Prostate gland (tissue), 2 donors: ENCODE measurements at regions not wholly inside any gene's neighbourhood (a gene's known extent, or its start where the extent isn't known, plus 50 kb on each side); places are given as distances from the start of the nearest gene placed in this dataset.

ENCODE experiments used
- DNase-seq: peaks from one replicate; pipeline ENCODE4 v3.0.0-alpha.2; 2019; ENCODE audit warnings: low spot score
- H3K27ac ChIP-seq, 2 donors: fragments of 200-600 bp; sonication (generic); 2 replicates each; pipeline ENCODE4 v1.5.1; 2017 to 2019
- H3K27me3 ChIP-seq: fragments of 200-600 bp; sonication (generic); replicated peaks from 2 replicates; pipeline ENCODE4 v1.5.1; 2019; ENCODE audit not compliant: insufficient read depth
- H3K36me3 ChIP-seq, 2 donors: fragments of 200-600 bp; sonication (generic); 1 replicate in 1 of 2; 2 replicates in 1 of 2; pipeline versions ENCODE4 v1.5.1 to v1.8.1; 2017 to 2019
- H3K4me1 ChIP-seq: fragments of 200-600 bp; sonication (generic); replicated peaks from 2 replicates; pipeline ENCODE4 v1.5.1; 2019
- H3K4me3 ChIP-seq, 2 donors: fragments of 200-600 bp; sonication (generic); 2 replicates each; pipeline ENCODE4 v1.5.1; 2017 to 2019
- H3K9me3 ChIP-seq: fragments of 200-600 bp; sonication (generic); 2 replicates; pipeline ENCODE4 v1.5.1; 2017
- CTCF ChIP-seq, 4 experiments: fragments of 200-600 bp in 2 of 4; fragments of 450-650 bp in 2 of 4; sonication (generic) in 2 of 4; IDR thresholded peaks; 1 replicate in 3 of 4; 2 replicates in 1 of 4; pipeline ENCODE4 v1.5.1; 2016 to 2019; ENCODE audit warnings: antibody characterized with exemption in 4 of 4, mild to moderate bottlenecking in 2 of 4, moderate library complexity in 2 of 4
- POLR2A ChIP-seq: fragments of 450-650 bp; IDR thresholded peaks from one replicate; pipeline ENCODE4 v1.6.1; 2016; ENCODE audit warnings: antibody characterized with exemption, mild to moderate bottlenecking
- POLR2AphosphoS5 ChIP-seq: sonication (generic); formaldehyde crosslinking; IDR thresholded peaks from one replicate; pipeline ENCODE4 v1.6.1; 2017; ENCODE audit warnings: antibody characterized with exemption
- WGBS: methylation state at CpG from one replicate; pipeline ENCODE4 v1.1.5; 2018; 5-methylcytosine and 5-hydroxymethylcytosine counted together
- intact Hi-C: fragments of 100-400 bp; cut with DNase I; formaldehyde crosslinking; loops from one replicate; pipeline ENCODE4 v1.14.2; 2022

- no peak overlapping the region for H3K27ac ChIP-seq
- H3K4me3 ChIP-seq: no peak overlapping the region
- H3K9me3 ChIP-seq: no peaks in the 10 kb centered on the region
- no peaks in the 10 kb centered on the region for H3K4me1 ChIP-seq
- no peaks in the 10 kb centered on the region for H3K27me3 ChIP-seq
- no peaks in the 10 kb centered on the region for H3K36me3 ChIP-seq
- DNase-seq: no peak
- WGBS: 75% methylated on average over 10 of the region's 10 CpGs
- no peak for TF ChIP-seq POLR2AphosphoS5
- TF ChIP-seq CTCF (IDR thresholded peaks at IDR 0.05): no peak
- no peak for TF ChIP-seq POLR2A
- intact Hi-C loops: no loop called here
These were observed 345.7 kb upstream of the FAT1 start for GRCh38 chr4:187069398-187069797.

- Histone ChIP-seq H3K36me3 (no peaks in the 10 kb centered on the region), H3K27me3 (no peaks in the 10 kb centered on the region), H3K4me1 (no peaks in the 10 kb centered on the region), H3K4me3 (no peak overlapping the region), H3K27ac (no peak overlapping the region), H3K9me3 (no peaks in the 10 kb centered on the region)
- intact Hi-C loops: no loop called here
- WGBS: 89% methylated on average over 3 of the region's 3 CpGs
- no peak for DNase-seq
- TF ChIP-seq POLR2AphosphoS5 (no peak), CTCF (IDR thresholded peaks at IDR 0.05) (no peak), POLR2A (no peak)
These were observed 346.5 kb upstream of the FAT1 start for GRCh38 chr4:187070158-187070557.

- no peak for DNase-seq
- Histone ChIP-seq H3K9me3 (no peaks in the 10 kb centered on the region), H3K36me3 (no peaks in the 10 kb centered on the region), H3K4me3 (no peak overlapping the region), H3K27me3 (no peaks in the 10 kb centered on the region), H3K27ac (no peak overlapping the region), H3K4me1 (no peaks in the 10 kb centered on the region)
- intact Hi-C loops: no loop called here
- TF ChIP-seq POLR2AphosphoS5: no peak
- no peak for TF ChIP-seq POLR2A
- TF ChIP-seq CTCF (IDR thresholded peaks at IDR 0.05): no peak
- 74% methylated on average over 1 of the region's 1 CpG for WGBS
These were observed 347.1 kb upstream of the FAT1 start for GRCh38 chr4:187070740-187071139.

GRCh38 chr4:187071946-187072600 is 348.4 kb upstream of the FAT1 start:
- no peak overlapping the region for H3K4me3 ChIP-seq
- H3K27me3 ChIP-seq: no peaks in the 10 kb centered on the region
- 64% methylated on average over 11 of the region's 11 CpGs for WGBS
- no peaks in the 10 kb centered on the region for H3K9me3 ChIP-seq
- no peak for DNase-seq
- TF ChIP-seq POLR2AphosphoS5 (no peak), POLR2A (no peak), CTCF (IDR thresholded peaks at IDR 0.05) (no peak)
- no peak overlapping the region for H3K27ac ChIP-seq
- H3K4me1 ChIP-seq: no peaks in the 10 kb centered on the region
- no peaks in the 10 kb centered on the region for H3K36me3 ChIP-seq
- intact Hi-C loops: no loop called here

- no peaks in the 10 kb centered on the region for H3K36me3 ChIP-seq
- H3K9me3 ChIP-seq: no peaks in the 10 kb centered on the region
- intact Hi-C loops: no loop called here
- 92% methylated on average over 7 of the region's 7 CpGs for WGBS
- H3K4me3 ChIP-seq: no peak overlapping the region
- DNase-seq: no peak
- no peak overlapping the region for H3K27ac ChIP-seq
- H3K4me1 ChIP-seq: no peaks in the 10 kb centered on the region
- TF ChIP-seq POLR2A (no peak), CTCF (IDR thresholded peaks at IDR 0.05) (no peak), POLR2AphosphoS5 (no peak)
- no peaks in the 10 kb centered on the region for H3K27me3 ChIP-seq
These were observed 350.2 kb upstream of the FAT1 start for GRCh38 chr4:187073820-187074219.
